A549 (cell line): ENCODE measurements at regions not wholly inside any gene's neighbourhood (a gene's known extent, or its start where the extent isn't known, plus 50 kb on each side); places are given as distances from the start of the nearest gene placed in this dataset.

Experiments
- BHLHE40 ChIP-seq: IDR thresholded peaks from 2 replicates; pipeline ENCODE4 v1.6.1; 2012; ENCODE audit warnings: low read depth, low read length, inconsistent platforms
- CTCF ChIP-seq: fragments of >200 bp; sonication (Bioruptor Twin); formaldehyde crosslinking; IDR thresholded peaks from 3 replicates; pipeline ENCODE4 v1.5.1; 2016
- ESRRA ChIP-seq: fragments of 150-350 bp; IDR thresholded peaks from 2 replicates; pipeline ENCODE4 v1.6.1; 2014; ENCODE audit warnings: mild to moderate bottlenecking, low read length, borderline replicate concordance
- MYC ChIP-seq: IDR thresholded peaks from 2 replicates; pipeline ENCODE4 v1.6.1; 2012; ENCODE audit warnings: mild to moderate bottlenecking, inconsistent platforms, low read length, improper control_type of control experiment, borderline replicate concordance
- POLR2A ChIP-seq: IDR thresholded peaks from 2 replicates; pipeline ENCODE4 v1.6.1; 2012; ENCODE audit warnings: mild to moderate bottlenecking, low read length
- REST ChIP-seq: fragments of 200-600 bp; sonication (generic); IDR thresholded peaks from 2 replicates; pipeline ENCODE4 v1.6.1; 2016; ENCODE audit warnings: antibody characterized with exemption, mild to moderate bottlenecking, moderate library complexity
- RFX5 ChIP-seq: fragments of 450-650 bp; IDR thresholded peaks from 2 replicates; pipeline ENCODE4 v1.7.1; 2014; ENCODE audit warnings: antibody characterized with exemption, mild to moderate bottlenecking, moderate library complexity
- TP53 ChIP-seq: fragments of 250-450 bp; sonication (Bioruptor Pico); IDR thresholded peaks from 2 replicates; pipeline ENCODE4 v1.5.0; 2021; ENCODE audit warnings: mild to moderate bottlenecking, moderate library complexity

GRCh38 chr2:588074-588645, 89.0 kb downstream of the TMEM18 start:
- TF ChIP-seq REST, result no peak
- no peak for TF ChIP-seq CTCF
- no peak for TF ChIP-seq TP53 (CRISPR knock-in tag)
- TF ChIP-seq POLR2A, result no peak
- no peak for TF ChIP-seq BHLHE40
- TF ChIP-seq RFX5, result no peak
- no peak for TF ChIP-seq ESRRA
- TF ChIP-seq MYC, result no peak
